ENCODE measurements at regions not wholly inside any gene's neighbourhood (a gene's known extent, or its start where the extent isn't known, plus 50 kb on each side); places are given as distances from the start of the nearest gene placed in this dataset.

- no peak for DNase-seq
These were observed 661.7 kb upstream of the NRXN1 start for GRCh38 chr2:51693640-51694039.

- no peak for DNase-seq
These were observed 649.9 kb upstream of the NRXN1 start for GRCh38 chr2:51681854-51682253.

GRCh38 chr2:51673628-51674027 lies 641.7 kb upstream of the NRXN1 start:
- no peak for DNase-seq

GRCh38 chr2:51667679-51668078 lies 635.7 kb upstream of the NRXN1 start:
- DNase-seq: no peak

GRCh38 chr2:51662187-51662586 lies 630.3 kb upstream of the NRXN1 start:
- no peak for DNase-seq

GRCh38 chr2:51657849-51658248 lies 625.9 kb upstream of the NRXN1 start:
- no peak for DNase-seq

GRCh38 chr2:51650769-51651168 lies 618.8 kb upstream of the NRXN1 start:
- no peak for DNase-seq

- no peak for DNase-seq
These were observed 617.4 kb upstream of the NRXN1 start for GRCh38 chr2:51649366-51649765.

GRCh38 chr2:51638811-51639210 lies 606.9 kb upstream of the NRXN1 start:
- DNase-seq: no peak

GRCh38 chr2:51633073-51633472 lies 601.1 kb upstream of the NRXN1 start:
- no peak for DNase-seq

GRCh38 chr2:51629406-51629805 lies 597.5 kb upstream of the NRXN1 start:
- no peak for DNase-seq

- DNase-seq: no peak
These were observed 597.0 kb upstream of the NRXN1 start for GRCh38 chr2:51628917-51629316.

- DNase-seq: no peak
These were observed 593.1 kb upstream of the NRXN1 start for GRCh38 chr2:51624995-51625394.

- no peak for DNase-seq
These were observed 588.9 kb upstream of the NRXN1 start for GRCh38 chr2:51620796-51621195.

GRCh38 chr2:51619961-51620360 lies 588.0 kb upstream of the NRXN1 start:
- DNase-seq: no peak

- no peak for DNase-seq
These were observed 580.5 kb upstream of the NRXN1 start for GRCh38 chr2:51612387-51612786.

GRCh38 chr2:51601706-51602105 lies 569.8 kb upstream of the NRXN1 start:
- no peak for DNase-seq

- DNase-seq: no peak
These were observed 565.2 kb upstream of the NRXN1 start for GRCh38 chr2:51597086-51597485.

GRCh38 chr2:51595836-51596235 lies 563.9 kb upstream of the NRXN1 start:
- no peak for DNase-seq

- DNase-seq: no peak
These were observed 549.8 kb upstream of the NRXN1 start for GRCh38 chr2:51581636-51582267.

- no peak for DNase-seq
These were observed 547.5 kb upstream of the NRXN1 start for GRCh38 chr2:51579412-51579811.

- no peak for DNase-seq
These were observed 543.2 kb upstream of the NRXN1 start for GRCh38 chr2:51575181-51575580.

GRCh38 chr2:51559026-51559425 lies 527.1 kb upstream of the NRXN1 start:
- no peak for DNase-seq

GRCh38 chr2:51553476-51553875 lies 521.5 kb upstream of the NRXN1 start:
- DNase-seq: no peak

GRCh38 chr2:51535763-51536162 lies 503.8 kb upstream of the NRXN1 start:
- no peak for DNase-seq

GRCh38 chr2:51534166-51534565 lies 502.2 kb upstream of the NRXN1 start:
- no peak for DNase-seq

All from hematopoietic multipotent progenitor cell treated with erythropoietin and hydrocortisone succinate and interleukin-3 and kit ligand, for 4 days (in vitro differentiated cells).